ENCODE measurements at regions not wholly inside any gene's neighbourhood (a gene's known extent, or its start where the extent isn't known, plus 50 kb on each side); places are given as distances from the start of the nearest gene placed in this dataset.
"Not testable (repeated sequence)": the region's sequence is repeated elsewhere in the genome, so short reads cannot be mapped to it uniquely, and the experiment has no call there.

DNA sequence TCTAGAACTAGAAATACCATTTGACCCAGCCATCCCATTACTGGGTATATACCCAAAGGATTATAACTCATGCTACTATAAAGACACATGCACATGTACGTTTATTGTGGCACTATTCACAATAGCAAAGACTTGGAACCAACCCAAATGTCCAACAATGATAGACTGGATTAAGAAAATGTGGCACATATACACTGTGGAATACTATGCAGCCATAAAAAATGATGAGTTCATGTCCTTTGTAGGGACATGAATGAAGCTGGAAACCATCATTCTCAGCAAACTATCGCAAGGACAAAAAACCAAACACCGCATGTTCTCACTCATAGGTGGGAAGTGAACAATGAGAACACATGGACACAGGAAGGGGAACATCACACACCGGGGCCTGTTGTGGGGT is 231.5 kb downstream of the GATA3 start:
- DNase-seq = not testable (repeated sequence)

DNA sequence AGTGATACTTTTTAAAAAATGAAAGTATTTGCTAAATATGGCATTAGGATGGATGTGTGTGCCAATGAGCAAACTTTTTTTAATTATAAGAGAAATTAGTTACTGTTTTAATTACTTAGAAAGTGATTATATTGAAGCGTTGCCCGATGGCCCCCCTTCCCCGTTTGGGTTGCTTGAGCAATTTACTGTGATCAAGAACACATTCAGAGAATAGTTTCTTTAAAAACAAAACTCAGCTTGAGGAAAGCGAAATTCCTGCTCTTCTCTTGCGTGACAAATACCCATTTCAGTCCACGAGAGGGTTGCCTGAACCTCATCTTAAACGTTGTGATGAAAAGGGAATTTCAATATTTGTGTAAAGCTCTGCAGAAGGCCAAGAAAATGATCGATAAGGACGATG is 234.1 kb downstream of the GATA3 start:
- DNase-seq = no peak

DNA sequence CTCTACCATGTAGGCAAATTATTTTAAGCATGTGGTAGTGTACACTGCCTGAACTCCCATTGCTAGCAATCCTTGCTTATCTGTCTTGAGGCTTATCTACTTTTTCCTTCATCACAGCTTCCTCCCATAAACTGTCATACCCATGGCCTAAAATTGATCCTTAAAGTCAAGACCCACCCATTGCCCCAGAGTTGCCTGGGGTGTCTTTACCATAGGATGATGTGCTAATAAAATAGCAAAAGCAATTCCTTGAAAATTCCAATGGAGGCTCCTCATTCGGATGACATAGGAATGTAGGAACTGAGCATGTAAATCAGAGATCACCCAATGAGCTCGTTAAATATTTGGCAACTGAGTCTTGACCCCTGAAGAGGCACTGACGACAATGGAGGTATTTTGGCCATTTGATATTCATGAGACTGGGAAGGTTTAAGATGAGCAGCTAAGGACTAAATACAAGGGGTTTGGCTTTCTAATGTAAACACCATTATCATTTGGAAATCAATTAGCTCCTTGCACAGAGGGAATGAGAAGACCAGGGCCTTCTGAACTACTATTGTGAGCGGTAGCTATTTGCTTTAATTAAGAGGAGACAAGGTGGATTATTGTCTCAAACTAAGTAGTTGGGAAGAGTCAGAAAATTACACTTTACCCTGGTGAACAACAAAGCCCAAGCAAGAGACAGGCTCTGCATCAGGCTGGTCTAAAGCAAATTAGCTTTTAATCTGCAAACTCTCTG is 234.9 kb downstream of the GATA3 start:
- no peak for DNase-seq

DNA sequence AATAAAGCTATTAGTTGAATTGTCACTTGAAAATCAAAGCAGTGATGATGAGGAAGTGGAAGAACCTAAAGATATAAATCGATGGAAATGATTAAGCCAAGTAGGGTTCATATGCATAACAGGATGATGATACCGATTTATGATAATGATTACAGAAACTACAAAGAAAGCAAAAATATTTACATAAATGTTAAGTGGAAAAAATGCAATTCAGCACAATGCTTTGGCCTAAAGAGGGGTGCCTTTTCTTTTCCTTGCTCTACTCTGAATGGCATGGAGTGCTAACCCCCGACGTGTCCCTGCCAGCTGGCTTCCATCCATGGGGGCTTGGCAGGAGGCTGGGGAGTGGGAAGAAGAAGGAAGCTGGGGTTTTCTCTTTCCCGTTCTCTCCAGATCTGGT is 240.3 kb downstream of the GATA3 start:
- no peak for DNase-seq

DNA sequence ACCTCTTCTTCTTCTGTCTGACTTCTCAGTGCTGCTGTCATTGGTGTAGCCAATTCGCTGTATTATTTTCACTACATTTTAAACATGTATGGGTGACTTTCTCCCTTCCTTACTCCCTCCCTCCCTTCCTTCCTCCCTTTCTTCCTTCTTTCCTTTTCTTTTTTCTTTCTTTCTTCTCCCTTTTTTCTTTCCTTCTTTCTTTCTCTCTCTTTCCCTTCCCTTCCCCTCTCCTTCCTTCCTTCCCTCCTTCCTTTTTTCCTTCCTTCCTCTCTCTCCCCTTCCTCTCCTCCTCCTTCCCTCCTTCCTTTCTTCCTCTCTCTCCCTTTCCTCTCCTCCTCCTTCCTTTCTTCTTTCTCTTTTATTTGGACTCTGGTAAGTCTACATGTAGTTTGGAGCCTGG is 240.8 kb downstream of the GATA3 start:
- DNase-seq = no peak

DNA sequence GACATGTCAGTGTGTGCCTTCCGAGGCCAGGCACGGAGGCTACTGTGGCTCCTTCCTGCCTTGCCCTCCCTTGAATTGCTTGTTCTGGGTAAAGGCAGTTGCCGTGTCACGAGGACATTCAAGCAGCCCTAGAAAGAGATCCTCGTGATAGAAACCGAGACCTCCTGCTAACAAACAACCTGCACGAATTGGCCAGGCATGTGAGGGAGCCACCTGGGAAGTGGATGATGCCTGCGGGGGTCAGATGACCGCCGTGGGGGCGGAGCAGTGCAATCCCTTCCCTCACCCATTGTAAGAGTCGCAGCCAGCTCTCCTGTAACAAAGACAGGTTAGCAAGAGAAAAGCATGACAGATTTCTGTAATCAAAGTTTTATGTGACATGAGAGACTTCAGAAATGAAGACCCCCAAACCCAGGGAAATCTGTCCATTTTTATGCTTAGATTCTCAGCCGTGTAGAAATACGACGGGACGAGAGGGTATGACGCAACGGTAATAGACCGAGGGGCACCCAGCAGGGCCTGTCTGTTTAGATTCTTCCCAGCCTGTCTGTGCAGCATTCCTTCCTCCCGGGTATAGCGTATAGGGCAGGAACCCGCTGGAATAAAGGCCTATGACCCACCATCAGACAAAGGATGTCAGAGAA is 241.7 kb downstream of the GATA3 start:
- no peak for DNase-seq

DNA sequence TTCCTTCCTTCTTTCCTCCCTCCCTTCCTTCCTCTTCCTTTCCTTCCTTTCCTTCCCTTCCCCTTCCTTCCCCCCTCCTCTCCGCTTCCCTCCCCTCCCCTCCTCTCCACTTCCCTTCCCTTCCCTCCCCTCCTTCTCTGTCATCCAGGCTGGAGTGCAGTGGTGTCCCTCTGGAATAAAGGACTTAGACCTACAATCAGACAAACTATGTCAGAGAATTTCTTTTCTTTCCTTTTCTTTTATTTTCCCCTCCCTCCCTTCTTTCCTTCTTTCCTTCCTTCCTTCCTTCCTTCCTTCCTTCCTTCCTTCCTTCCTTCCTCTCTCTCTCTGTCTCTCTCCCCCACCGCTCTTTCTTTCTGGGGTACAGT is 242.2 kb downstream of the GATA3 start:
- DNase-seq = no peak

DNA sequence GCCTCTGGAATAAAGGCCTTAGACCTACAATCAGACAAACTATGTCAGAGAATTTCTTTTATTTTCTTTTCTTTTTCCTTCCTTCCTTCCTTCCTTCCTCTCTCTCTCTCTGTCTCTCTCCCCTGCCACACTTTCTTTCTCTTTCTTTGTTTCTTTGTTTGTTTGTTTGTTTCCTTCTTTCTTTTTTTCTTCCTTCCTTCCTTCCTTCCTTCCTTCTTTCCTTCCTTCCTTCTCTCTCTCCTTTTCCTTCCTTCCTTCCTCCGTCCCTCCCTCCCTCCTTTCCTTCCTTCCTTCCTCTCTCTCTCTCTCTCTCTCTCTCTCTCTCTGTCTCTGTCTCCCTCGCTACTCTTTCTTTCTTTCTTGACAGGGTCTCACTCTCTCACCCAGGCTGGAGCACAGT is 242.6 kb downstream of the GATA3 start:
- DNase-seq = no peak

DNA sequence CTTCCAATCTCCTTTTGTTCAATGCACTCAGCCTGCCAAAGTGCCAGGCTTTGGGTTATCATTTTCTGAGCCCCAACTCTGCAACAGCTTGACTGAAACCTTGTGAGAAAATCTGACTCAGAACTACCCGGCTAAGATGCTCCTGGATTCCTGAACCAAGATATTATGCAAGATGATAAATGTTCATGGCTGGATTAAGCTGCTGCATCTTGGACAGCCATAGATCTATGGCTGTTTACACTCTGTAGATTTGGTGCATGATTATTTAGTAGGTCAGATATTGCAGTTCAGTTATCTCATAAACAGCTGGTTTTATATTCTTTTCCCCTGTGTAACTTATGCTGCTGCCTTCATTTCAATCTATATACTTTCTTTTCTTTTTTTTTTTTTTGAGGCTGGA is 243.5 kb downstream of the GATA3 start:
- no peak for DNase-seq

DNA sequence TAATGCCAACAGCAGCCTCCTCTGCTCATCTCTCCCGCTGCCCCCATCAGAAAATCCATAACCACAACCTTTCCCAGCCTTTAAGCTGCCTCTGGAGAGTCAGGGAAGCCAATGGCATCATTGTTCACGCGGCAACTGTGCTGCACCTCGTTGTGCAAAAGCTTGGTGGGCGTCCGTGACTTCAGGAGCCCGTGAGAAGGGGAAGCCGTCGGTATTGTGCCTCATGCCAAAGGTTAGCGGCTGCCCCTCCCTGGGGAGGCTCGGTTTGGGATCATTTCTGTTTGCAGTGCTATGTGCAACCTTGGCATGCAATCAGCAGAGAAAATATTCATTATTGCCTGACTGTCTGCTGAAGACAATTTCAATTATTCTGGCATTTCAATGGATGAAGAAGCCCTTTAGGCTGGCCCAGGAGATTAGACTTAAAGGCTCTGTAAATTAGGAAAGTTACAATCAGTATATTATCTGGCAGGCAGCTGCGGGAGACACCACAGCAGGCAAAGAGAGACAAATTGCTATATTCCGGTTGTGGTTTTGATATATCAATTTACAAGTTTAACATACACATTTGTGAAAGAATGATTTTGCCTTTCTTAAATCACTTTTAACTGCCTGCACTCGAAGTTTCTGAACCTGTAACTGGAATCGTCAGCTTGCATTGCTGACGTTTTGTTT is 244.5 kb downstream of the GATA3 start:
- no peak for DNase-seq

DNA sequence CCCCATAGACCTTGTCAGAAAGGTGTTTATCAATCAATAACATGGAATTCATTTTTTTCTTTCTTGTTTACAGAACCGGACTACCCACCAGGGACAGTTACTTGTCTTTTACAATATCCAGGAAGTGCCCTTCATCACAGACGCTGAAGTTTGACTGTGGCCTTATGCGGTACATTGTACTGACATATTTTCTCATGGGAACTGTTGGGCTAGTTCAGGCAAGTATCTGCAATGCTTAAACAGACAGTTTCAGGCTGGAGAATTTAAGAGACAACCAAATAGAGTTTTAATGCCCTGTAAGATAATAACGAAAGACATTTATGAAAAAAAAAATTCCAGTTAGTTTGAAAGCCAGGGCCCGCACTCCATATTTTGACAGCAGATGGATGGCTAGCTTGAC is 246.4 kb downstream of the GATA3 start:
- DNase-seq = no peak

DNA sequence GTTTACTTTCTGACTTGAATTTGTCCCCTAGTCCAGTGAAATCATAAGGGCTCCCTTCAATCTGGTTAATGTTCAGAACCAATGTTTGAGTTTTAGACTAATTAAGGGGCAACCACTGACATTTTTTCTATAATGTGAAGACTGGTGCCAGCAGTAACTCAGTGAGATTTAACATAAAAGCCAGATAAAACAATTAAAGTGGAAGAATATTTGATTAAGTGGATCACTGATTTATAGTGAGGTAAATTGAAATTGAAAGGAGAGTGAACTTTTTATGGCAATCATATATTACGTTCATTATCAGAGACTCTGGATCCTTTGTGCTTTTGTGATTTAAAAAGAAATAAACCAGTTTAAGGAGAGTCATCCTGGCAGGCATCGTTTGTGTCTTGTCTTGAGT is 246.8 kb downstream of the GATA3 start:
- DNase-seq = no peak

DNA sequence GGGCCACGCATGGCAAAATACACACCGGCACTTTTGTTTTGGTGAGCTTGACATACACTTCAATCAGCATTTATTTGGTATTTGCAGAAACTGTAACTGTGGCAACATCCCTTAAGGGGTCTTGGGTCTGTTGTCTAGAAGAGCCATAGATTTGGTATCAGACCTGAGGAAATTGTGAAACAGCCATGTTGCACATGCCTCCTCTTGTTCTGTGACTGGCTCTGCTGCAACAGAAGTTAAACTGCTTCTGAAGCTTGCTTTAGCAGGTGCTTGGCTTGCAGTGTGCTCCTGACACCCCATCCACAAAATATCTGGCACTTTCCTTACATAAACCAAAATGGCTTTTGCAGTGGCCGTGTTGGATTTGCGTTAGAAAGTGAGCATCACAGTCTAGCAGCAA is 247.3 kb downstream of the GATA3 start:
- no peak for DNase-seq

DNA sequence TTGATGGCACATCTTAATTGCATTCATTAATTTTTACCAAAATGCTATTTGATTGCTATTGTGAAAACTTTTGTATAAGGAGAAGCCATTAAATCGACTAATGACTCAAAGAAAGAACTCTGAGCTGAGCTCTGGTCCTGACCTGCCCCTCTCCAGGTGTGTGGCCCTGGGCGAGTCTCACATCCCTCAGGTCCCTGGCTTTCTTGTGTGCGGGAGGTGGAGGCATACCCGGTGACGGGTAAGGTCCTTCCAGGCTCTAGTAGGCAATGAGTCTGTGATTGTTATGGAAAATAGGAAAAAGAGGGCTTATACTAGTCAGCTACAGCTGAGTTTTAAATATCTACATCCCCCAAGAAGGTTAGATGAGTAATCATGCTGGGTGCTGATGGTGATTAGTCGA is 248.1 kb downstream of the GATA3 start:
- no peak for DNase-seq

DNA sequence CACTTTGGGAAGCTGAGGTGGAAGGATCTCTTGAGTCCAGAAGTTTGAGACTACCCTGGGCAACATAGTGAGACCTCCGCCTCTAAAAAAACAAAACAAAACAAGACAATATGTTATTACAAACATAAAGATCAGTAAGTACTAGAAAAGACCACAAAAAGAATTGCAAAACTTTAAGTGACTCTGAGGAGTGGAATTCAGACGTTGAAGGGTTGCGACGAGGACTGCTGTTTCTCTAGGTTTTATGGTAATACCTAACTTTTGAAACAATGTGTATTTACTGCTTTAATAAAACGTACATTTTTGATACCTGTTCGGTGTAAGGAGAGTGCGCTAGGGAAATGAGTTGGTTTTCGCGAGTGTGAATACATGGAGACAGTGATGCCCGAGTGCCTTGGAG is 250.4 kb downstream of the GATA3 start:
- no peak for DNase-seq

DNA sequence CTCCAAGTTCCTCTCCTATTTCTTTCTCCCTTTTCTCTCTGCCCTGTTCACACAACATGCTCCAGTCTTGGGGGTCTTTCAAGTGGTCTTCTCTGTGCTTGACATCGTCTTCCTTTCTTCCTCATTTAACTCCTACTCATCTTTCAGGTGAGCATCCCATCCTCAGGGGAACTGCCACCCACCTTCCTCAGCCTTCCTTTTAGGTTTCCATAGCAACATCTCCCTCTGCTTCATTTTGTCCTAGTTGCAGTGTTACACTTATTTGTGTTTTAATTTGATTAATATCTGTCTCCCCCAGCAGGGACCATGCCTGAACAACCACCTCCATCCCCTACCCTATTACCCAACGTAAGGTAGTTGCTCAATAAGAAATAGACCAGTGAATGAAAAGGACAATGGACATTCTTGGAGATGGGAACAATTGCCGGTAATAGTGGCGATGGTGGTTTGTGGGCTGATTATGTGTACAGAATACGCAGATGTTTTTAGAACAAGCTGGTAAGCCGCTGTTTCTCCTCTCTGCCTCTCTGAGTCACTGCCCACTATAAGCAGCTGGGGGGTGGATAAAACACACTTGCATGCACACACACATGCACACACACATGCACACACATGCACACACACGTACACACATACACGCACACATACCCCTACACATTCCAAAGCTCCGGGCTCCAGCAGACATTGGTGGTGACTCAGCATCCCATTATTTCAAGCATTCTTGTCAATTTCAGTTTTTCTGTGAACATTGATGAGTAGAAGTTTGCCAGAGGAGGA is 251.6 kb downstream of the GATA3 start:
- DNase-seq = no peak

DNA sequence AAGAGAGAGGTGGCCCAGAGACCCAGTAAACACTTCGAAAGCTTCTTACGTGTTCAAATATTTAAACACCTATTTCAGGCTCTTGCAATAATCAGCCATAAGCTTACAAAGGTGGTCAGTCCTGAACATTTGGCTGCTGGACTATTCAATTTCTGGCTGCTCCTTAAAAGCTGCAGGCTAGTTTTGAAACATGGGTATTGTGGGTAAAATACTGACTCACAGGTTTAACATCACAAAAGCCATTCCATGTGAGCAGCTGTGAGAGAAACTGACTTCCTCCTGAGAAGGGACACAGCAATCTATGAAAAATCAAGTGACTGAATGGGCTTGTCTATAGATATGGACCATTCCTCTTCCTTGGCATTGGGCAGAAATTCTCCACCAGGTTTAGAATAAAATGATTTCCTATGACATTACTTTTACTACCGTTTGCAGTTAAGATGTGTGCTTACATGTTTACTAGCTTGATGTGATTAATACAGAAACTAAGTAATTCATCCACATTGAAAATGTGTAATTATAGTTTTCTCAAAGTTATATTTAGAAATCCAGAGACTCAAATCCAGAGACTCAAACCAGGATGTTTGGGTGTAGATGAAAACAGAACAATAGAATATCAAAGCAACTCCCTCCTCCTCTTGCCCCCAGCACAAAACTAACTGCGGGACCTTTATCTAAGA is 252.3 kb downstream of the GATA3 start:
- DNase-seq = no peak

DNA sequence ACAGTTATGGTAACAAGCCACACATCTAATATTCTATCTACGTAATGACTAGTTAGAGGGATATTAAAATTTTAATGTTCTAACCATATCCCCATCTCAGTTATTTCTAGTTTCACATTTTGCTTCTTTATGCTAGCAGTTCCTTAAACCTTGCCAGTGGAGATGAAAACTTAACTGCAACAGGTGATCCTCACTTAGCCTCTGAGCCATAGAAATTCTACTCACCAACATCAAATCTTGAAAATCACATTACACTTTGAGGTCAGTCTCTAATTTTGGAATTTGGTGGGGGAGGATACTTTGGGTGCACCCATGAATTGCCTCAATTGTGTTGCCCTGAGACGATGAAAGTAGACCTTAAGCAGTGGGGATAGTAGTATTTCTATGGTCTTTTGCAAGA is 256.4 kb downstream of the GATA3 start:
- DNase-seq = no peak

DNA sequence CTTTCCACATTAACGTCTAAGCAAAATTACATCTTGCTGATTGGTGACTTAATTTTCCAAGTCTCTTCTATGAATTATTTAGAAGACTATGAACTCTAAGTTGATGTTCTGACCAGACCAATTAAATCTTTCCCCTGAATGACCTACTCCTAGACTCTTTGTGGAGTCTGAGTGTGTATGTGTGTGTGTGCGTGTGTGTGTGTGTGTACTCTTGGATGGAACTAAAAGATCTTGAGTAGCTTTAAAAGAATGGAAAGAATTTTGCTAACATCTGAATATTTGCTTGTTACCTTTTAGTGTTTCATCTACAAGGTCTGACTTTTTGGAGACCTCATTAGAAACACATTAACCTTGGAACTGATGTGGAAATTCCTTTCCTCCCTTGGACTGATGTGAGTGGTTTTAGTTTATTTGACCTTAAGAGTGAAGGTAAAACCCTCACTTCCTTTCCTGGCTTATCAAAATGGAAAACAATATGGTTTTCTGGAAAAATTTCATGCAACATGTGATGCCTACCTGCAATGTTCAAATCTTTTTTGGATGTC is 257.1 kb downstream of the GATA3 start:
- DNase-seq = no peak

DNA sequence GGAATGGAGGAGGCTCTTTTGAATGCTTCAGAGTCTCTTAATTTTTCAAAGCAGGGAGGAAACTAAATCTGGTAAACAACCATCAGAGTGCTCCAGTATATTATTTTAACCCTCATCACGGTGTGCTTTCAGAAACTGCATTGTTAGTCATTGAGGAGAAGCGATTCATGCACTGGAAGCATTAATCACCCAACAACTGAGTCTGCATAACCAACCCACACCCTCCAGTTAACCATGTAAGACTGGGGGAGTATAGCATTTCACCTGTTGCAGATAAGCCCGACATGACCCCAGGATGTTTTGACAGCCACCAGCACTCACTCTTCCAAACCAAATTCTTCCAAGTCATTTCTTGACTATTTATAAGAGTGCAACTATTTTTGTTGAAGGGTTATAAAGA is 257.6 kb downstream of the GATA3 start:
- DNase-seq = no peak

DNA sequence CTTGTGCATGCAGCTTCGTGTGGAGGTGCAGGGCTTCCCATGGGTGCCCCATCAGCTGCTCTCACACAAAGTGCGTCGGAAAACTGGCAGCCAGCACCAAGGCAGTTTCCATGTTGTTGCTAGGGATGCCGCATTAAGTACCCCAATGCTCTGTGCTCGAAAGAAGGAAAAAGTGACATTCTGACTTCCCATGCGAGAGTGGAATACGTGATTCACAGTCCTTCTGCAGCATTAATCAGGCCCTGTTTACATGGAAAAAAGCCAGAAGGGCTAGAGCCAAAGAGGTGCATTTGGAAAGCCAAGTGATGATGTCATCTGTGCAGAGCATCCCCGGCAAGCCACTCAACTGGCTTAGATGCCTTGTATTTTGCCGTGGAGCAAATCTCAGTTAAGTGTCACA is 258.3 kb downstream of the GATA3 start:
- no peak for DNase-seq

DNA sequence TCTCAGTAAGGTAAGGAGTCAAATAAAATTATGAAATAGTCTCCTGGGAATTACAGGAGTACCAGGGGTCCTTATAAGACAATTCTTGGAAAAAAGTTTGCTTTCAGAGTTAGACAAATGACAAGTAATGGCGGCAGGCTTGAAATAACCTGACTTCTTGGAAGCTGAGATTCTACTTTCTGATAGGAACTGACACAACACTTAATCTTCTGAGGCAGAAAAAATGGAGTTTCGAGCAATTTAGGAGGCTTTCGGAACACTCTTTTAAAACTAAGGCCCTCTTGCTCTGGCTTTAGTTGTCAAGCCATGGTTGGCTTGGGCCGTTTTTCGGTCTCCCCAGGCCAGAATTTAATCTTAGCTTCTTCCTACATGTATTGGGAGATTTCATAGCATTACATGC is 260.0 kb downstream of the GATA3 start:
- no peak for DNase-seq

DNA sequence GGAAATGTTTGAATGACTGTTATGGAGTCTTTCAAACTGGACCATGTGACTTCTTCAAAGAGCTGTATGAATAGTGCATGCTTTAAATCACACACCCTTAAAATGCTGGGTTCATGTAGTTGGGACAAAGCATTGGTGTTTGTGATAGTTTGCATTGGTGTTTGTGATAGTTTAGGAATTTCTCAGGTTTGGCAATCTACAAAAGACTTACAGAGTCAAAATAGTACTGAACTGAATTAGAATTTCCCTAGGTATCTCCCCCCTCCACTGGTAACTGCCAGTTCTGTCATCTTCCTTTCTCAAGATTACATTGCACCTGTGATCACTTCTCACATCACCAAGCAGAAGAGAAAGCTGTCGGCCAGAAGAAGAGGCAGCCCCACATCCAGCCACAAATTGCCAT is 261.1 kb downstream of the GATA3 start:
- no peak for DNase-seq
